GM18907 (cell line): ENCODE measurements at regions not wholly inside any gene's neighbourhood (a gene's known extent, or its start where the extent isn't known, plus 50 kb on each side); places are given as distances from the start of the nearest gene placed in this dataset.

Experiments used
- ATAC-seq: cut with Tn5 transposase; IDR thresholded peaks from one replicate; pipeline ENCODE4 v1.9.1; 2021; ENCODE audit warnings: mild to moderate bottlenecking, moderate library complexity; ENCODE audit not compliant: unreplicated experiment

GRCh38 chr12:24069532-24070395, 120.3 kb upstream of the SOX5 start:
- no peak for ATAC-seq

GRCh38 chr12:24066865-24067264, 117.4 kb upstream of the SOX5 start:
- no peak for ATAC-seq

- no peak for ATAC-seq
Measured at GRCh38 chr12:24066097-24066496, 116.6 kb upstream of the SOX5 start.

- ATAC-seq = no peak
Measured at GRCh38 chr12:24062642-24063245, 113.3 kb upstream of the SOX5 start.

- no peak for ATAC-seq
Measured at GRCh38 chr12:24060089-24060488, 110.6 kb upstream of the SOX5 start.

- no peak for ATAC-seq
Measured at GRCh38 chr12:24057920-24058476, 108.5 kb upstream of the SOX5 start.

GRCh38 chr12:24055747-24056146, 106.3 kb upstream of the SOX5 start:
- ATAC-seq = no peak

GRCh38 chr12:24054416-24054815, 104.9 kb upstream of the SOX5 start:
- no peak for ATAC-seq

- ATAC-seq = no peak
Measured at GRCh38 chr12:24049728-24050127, 100.3 kb upstream of the SOX5 start.

GRCh38 chr12:24049101-24049500, 99.6 kb upstream of the SOX5 start:
- no peak for ATAC-seq

GRCh38 chr12:24048446-24048845, 99.0 kb upstream of the SOX5 start:
- ATAC-seq = no peak

GRCh38 chr12:24047326-24047725, 97.9 kb upstream of the SOX5 start:
- no peak for ATAC-seq

GRCh38 chr12:24045816-24046257, 96.4 kb upstream of the SOX5 start:
- peak; percentile 83 for ATAC-seq

GRCh38 chr12:24044941-24045703, 95.7 kb upstream of the SOX5 start:
- ATAC-seq = no peak

GRCh38 chr12:24042651-24043050, 93.2 kb upstream of the SOX5 start:
- ATAC-seq = no peak

- no peak for ATAC-seq
Measured at GRCh38 chr12:24039113-24039525, 89.6 kb upstream of the SOX5 start.

GRCh38 chr12:24038211-24038997, 88.9 kb upstream of the SOX5 start:
- ATAC-seq = no peak

GRCh38 chr12:24036438-24037216, 87.2 kb upstream of the SOX5 start:
- no peak for ATAC-seq

GRCh38 chr12:24034894-24035293, 85.4 kb upstream of the SOX5 start:
- ATAC-seq = no peak

- ATAC-seq = no peak
Measured at GRCh38 chr12:24034160-24034559, 84.7 kb upstream of the SOX5 start.
